Activated T-cell treated with anti-CD3 and anti-CD28 coated beads for 48 hours (primary cell): ENCODE measurements at regions not wholly inside any gene's neighbourhood (a gene's known extent, or its start where the extent isn't known, plus 50 kb on each side); places are given as distances from the start of the nearest gene placed in this dataset.
"Not testable (repeated sequence)": the region's sequence is repeated elsewhere in the genome, so short reads cannot be mapped to it uniquely, and the experiment has no call there.

Experiments
- DNase-seq: peaks from one replicate; pipeline ENCODE4 v3.0.0-alpha.2; 2020; ENCODE audit warnings: low read depth

- no peak for DNase-seq
These were observed 53.7 kb upstream of the SMIM15 start for GRCh38 chr5:61215996-61216395.

DNA sequence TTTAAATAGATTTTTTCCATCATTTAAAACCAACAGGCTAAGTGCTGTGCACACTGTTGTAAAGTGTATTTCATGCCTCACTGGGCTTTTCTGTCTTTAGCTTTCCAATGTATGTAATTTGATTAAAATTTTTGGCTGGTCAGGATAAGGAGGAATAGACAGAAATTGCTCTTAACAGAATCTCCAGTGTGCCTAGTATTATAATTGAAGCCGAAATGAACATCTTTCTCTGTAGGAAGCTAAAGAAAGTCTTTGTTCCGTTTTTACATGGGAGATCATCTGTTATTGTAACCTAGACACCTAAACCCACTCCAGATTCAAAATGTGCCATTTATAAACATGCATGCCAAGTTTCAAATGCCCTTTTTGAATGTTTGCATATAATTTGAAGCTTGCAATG, 54.5 kb upstream of the SMIM15 start:
- no peak for DNase-seq

DNA sequence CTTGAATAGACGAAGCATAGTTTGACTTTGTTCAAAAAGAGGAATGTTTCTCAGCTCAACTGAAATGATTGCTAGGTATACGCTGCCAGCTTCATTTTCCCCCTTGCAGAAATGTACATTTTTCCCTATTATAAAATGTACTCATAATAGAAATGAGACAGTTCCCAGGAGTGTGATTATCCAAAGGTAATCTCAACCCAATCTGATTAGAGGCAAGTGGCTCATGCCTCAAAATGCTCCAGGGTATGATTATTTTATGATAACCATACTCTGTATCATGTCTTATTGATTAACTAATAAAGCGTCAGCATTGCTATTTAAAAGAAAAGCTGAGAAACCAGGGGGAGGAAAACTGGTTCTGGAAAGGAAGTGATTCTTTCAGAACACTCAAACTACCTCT, 54.9 kb upstream of the SMIM15 start:
- DNase-seq: no peak

DNA sequence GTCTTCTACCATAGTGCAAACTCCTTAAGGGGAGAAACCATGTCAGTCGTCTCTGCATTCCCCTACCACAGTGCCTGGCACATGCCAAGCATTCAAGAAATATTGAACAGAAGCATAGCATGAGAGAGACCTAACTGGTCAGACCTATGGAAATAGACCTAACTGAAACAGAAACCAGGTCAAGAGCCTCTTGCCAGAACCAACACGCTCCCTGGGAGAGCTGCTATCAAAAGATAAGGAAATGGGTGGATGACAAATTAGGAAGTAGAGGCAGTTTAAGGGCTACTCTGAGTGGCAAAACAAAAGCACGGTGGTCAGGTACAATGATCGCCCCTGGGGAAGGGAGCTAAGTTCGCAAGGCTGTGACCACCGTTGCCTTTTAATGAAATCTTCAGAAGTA, 66.0 kb upstream of the SMIM15 start:
- DNase-seq: no peak

DNA sequence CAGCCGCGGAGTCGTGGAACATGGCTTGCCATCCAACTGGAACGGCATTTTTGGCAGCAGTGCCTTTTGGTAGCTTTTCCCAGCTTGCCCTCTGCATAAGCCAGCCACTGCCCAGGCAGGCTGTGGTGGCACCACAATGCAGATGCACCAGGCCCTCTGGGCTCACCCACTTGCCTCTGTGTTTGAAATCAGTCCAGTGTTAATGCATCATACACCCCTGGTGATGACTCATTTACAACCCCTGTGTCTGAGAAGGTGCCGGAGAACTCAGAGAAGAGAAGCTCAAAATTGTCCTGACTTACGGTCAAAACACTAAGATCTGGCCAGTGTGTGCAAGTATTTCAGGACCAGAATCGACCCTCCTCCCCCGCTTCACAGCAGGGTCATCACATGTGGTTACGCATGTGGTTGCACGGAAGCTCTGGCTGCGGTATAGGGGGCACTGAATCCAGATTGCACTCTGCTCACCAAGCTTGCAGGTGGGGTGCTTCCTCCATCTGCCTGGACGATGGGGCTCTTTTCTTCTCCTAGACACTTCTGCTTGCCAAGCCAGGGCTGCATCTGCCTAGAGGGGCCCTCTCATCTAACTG, 66.5 kb upstream of the SMIM15 start:
- no peak for DNase-seq

- DNase-seq: no peak
These were observed 67.1 kb upstream of the SMIM15 start for GRCh38 chr5:61229416-61229815.

DNA sequence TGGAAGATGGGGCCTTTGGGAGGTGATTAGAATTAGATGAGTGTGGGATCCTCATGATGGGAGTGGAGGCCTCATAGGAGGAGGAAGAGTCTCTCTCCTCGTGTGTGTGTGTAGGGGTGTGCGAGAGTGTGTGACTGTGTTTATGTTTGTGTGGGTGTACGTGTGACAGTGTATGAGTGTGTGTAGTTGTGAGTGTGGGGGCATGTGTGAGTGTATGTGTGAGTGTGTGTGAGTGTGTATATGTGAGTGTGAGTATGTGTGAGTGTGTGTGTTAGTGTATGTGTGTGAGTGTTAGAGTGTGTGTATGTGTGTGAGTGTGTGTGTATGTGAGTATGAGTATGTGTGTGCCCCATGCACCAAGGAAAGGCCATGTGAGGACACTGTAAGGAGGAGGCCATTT, 68.2 kb upstream of the SMIM15 start:
- DNase-seq: no peak

DNA sequence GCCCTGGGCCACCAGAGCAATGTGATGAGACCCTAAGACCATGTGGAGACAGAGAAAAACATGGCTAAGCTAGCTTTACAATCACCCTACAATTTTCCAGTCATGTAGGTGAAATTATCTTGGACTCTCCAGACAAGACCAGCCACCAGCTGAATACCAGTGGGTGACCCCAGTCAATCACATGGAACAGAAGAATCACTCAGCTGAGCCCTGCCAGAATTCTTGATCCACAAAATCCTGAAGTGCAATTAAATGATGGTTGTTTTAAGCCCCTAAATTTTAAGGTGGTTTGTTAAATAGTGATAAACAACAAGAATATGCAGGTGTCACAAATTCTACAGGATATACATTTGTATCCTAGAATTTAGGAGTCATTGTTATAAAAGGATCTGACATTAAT, 69.5 kb upstream of the SMIM15 start:
- DNase-seq: no peak

DNA sequence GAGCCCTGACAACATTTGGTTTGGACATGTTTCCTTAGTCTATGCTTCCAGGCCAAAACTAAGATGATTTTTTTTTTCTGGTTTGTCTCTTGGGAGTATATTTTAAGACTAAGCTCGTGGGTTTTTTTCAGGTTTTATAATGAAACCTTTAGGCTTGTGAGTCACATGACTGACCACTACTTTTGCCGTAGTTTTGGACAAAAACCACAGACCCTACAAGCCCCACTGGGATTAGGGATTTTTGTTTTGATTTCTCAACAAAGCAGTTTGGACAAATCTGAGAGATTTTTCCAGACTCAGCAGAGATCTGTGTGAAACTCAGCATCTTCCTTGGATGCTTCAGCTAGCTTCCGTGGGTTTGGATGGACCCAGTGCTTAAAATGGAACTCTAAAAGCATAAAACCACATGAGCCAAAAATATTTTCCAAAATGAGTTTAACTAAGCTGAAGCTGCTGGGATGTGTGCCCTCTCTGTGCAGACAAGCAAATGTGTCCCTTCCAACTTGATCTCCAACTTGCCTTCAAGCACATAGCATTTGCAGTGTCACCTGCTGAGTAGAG, 70.3 kb upstream of the SMIM15 start:
- DNase-seq: no peak

DNA sequence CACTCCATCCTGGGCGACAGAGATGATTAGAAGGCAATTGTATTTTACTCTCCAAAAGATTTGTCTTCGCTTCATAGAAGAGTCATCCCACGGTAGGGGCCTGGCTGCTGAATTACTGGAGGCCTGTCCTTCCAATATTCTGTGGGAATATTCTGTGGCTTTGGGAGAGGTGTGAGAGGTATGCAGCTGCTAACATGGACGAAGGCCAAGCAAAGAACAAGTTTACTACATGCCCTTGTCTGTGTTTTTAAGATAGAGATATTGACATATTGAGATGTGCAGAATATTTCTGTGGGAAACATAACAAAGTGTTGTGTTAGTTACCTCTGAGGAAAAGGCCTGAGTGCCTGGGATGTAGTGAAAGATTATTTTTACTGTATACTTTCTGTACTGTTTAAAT, 71.8 kb upstream of the SMIM15 start:
- no peak for DNase-seq

- not testable (repeated sequence) for DNase-seq
These were observed 74.4 kb upstream of the SMIM15 start for GRCh38 chr5:61236715-61237114.

DNA sequence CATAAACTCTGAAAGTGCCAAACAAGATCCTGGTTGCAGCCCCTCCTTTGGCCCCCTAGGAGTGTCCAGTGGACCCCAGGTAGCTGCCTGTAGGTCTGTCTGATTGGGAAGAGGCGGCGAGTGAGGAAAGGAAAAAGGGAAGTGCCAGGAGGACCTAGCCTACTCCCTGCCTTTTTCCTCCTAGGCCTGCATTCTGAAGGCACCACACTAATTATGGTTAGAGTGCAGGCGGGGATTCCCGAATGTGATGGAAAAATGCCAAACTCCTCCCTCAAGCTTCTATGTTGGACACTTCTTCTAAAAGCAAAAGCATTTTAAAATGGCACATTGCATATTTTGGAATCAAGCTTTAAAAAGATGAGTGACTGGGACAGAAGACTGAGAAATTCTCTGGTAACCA, 83.2 kb upstream of the SMIM15 start:
- DNase-seq: no peak

DNA sequence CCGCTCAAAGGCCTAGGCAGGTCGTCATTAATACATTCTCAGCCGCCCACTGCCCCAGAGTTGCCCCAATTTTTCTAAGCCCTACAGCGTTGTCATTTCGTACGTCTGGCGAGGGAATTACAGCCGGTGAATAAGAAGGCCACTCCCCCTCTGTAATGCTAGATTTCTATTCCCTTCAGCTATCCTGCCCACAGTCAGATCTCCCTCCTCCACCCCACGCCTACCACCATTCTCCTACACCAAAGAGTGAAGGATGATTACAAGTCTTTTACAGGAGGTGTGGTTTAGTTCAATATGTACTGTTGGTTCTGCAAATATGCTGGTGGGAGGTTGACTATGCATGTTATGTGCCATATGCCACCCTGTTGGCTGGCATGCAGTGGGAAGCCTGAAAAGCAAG, 83.7 kb upstream of the SMIM15 start:
- no peak for DNase-seq

DNA sequence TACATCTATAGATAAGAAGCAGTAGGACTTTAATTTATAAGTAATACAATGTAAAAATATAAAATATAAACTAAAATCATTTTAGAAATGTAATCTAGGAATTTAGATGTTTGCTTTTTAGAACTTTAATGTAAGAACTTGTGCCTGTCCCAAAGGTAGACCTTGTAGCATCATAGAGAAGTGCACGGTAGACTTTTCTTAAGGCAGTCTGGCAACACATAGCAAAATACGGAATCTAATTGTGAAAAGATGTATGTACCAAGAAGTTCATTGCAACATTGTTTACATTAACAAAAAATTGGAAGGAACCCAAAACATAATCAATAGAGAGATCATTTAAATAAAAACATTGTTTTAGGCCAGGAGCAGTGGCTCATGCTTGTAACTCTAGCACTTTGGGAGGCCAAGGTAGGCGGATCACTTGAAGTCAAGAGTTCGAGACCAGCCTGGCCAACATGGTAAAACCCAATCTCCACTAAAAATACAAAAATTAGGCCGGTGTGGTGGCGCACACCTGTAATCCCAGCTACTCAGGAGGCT, 84.6 kb upstream of the SMIM15 start:
- DNase-seq: no peak

DNA sequence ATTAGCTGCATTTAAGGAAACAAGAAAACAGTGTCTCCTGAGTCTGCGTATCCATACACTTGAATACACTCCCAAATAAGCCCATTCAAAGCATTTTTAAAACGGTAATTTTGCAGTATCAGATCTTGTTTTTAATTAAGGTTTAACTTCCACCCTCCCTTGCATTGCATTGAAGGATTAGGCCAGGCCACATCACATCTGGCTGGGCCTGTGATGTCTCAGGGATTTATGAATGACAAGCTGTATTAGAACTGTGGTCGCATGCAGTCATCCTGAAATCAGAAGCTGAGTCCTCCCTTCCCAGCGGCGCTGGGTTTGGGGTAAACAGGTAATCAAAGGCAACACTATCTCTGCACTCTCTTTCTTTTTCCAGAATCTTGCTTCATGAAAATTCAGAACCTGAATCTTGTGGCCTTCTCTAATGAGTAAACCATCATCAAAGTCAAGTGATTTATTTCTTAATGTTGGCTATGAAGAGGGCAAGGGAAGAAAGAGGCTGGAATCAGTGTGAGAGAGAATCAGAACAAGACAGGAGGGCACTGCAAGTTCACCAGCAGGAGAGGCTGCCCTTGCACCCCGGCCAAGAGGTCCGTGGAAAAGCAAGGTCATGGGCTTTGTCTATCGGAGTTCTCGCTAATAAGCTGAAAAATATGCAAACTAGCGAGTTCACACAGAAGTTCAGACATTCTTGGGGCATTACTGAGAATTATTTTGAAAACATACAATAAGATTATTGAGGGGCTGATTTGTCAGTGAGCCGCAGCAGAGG, 80.0 kb upstream of the ZSWIM6 start:
- DNase-seq: no peak

GRCh38 chr5:61252643-61252925, 79.5 kb upstream of the ZSWIM6 start:
- DNase-seq: no peak

GRCh38 chr5:61253547-61253946, 78.5 kb upstream of the ZSWIM6 start:
- no peak for DNase-seq

DNA sequence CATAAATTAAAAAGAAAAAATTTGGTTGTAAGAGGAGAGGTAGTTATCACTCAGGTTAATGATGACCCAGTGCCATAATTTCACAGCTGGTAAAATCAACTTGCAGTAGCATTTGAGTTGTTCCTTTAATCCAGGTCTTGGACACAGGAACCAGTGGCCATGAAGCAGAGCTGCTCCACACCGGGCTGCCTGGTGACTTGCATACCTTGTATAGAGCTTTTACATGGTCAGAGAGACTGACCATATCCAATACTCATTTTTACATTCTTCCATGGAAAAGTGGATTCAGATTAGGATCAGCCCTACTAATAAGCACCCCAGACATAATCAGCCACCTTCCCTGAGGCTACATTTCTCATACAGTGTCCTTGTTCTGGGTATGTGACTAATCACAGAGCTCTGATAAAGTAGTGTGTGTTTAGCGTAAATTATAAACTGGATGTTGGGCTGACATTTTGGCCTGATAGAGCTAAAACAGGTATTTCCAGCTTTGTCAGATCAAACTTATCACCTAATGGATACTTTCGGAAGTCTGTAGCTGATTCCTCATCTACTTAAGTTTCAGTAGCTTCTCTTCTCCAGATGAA, 77.0 kb upstream of the ZSWIM6 start:
- no peak for DNase-seq

DNA sequence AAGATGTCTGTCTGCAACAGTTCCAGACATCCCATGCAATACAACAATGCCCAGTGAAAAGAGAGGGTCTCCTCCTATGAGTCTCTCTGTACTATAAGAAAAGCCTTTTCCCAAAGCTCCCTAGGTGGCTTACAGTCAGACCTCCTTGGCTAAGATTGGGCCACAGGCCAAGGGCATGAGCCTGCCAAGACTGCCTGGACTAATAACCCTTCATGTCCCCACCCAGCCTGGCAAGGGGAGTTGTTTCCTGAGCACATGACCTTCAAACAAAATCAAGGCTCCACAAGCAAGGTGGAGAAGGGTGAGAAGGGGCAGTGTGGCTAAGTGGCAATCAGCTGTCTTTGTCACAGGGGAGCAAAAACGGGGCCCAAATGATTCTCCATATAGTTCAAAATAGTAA, 75.6 kb upstream of the ZSWIM6 start:
- no peak for DNase-seq

DNA sequence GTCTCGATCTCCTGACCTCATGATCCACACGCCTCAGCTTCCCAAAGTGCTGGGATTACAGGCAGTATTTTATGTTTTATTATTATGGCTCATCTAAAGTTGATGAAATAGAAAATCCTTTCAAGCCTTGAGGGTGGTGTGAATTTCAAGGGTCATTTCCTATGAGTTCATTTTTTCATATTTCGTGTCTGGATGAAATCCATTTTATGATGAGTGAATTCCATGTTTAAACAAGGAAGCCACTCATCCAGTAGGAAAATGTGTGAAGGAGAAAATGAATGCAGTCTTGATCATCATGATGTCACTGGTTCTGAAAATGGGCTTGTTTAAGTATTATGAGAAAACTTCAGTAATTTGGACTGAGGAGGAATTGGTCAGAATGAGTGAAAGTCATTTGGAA, 74.6 kb upstream of the ZSWIM6 start:
- no peak for DNase-seq

DNA sequence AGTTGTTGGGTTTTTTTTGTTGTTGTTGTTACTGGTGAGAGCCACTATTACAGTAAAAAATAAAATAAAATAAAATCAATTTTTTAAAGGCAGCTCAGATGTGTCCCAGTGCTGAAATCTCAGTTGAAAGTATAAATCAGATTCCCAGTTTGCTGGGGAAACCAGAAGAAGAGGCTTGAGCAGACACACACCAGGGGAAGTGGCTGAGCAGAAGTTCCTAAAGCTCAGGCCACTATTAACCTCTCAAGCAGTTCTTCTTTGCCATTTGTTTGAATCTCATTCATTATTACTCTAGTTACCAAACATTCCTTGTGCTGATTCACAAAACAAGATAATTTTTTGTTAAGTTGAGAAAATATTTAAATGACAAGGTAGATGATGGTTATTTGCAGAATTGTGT, 70.9 kb upstream of the ZSWIM6 start:
- DNase-seq: no peak

DNA sequence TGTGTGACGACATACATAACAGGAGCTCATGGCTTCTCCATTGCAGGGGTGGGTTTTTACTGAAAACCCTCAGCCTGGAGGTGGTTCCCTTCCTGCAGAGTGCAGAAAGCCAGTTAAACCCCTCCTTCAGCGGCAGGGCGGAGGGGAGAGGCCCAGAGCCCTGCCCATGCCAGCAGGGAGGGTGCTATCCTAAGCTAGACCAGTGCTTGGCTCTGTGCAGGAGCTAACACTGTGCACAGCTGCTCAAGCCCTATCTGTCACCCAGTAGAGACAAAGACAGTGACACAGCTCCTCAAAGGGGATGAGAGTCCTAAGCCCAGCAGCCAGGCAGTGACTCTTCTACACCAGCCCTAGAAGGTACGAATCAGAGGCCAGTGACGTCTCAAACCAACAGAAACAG, 70.0 kb upstream of the ZSWIM6 start:
- DNase-seq: no peak

DNA sequence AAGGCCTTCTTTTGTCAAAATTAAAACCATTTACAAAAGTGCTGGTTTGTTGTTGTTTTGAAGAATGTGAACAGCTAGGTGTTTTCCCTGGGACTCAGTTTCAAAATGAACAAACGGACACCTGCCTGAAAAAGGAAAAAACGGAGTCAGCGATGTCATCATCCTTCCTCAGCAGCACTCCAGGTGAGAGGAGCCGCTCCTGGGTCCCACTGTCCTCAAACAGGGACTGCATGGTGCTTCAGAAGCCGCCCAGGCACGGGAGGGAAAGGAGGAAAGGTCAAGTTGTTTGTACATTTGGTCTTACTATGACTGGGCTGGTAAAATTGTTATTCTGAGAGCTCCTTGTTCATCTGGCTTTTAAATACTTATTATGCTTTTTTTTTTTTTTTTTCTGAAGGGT, 69.0 kb upstream of the ZSWIM6 start:
- DNase-seq: no peak
